CD8-positive, alpha-beta memory T cell (primary cell): ENCODE measurements at regions not wholly inside any gene's neighbourhood (a gene's known extent, or its start where the extent isn't known, plus 50 kb on each side); places are given as distances from the start of the nearest gene placed in this dataset.

Experiments
- CTCF ChIA-PET: fragments of 350-600 bp; sonication (Branson Sonifier 250); formaldehyde crosslinking; loops from one replicate; lab custom pipeline; 2021; ENCODE audit warnings: antibody characterized with exemption; lab: Charles Lee
- POLR2A ChIA-PET: fragments of 350-600 bp; sonication (Branson Sonifier 250); formaldehyde crosslinking; loops from one replicate; lab custom pipeline; 2021; ENCODE audit warnings: antibody characterized with exemption; lab: Charles Lee
- DNase-seq, 5 donors: peaks; one replicate each; pipeline versions ENCODE4 v3.0.0 to v3.0.0-alpha.2; 2020 to 2022; ENCODE audit warnings: mixed read lengths in 1 of 5
- H3K27ac ChIP-seq: one replicate; pipeline ENCODE4 v1.7.0; 2013; ENCODE audit warnings: low read depth, mild to moderate bottlenecking, low read length, moderate library complexity
- H3K27me3 ChIP-seq: 2 replicates; pipeline ENCODE4 v1.7.0; 2013; ENCODE audit warnings: low read length, mild to moderate bottlenecking; ENCODE audit not compliant: insufficient read depth, poor library complexity, severe bottlenecking
- H3K36me3 ChIP-seq: 2 replicates; pipeline ENCODE4 v1.7.0; 2013; ENCODE audit warnings: mild to moderate bottlenecking, low read length, moderate library complexity; ENCODE audit not compliant: insufficient read depth
- H3K4me1 ChIP-seq: 2 replicates; pipeline ENCODE4 v1.7.0; 2013; ENCODE audit warnings: mild to moderate bottlenecking, low read length, moderate library complexity; ENCODE audit not compliant: insufficient read depth
- H3K4me3 ChIP-seq: 2 replicates; pipeline ENCODE4 v1.7.0; 2013; ENCODE audit warnings: mild to moderate bottlenecking, low read length
- H3K9me3 ChIP-seq: 2 replicates; pipeline ENCODE4 v1.7.0; 2013; ENCODE audit warnings: mild to moderate bottlenecking, low read length
- H3K27ac Mint-ChIP-seq, 8 donors: one replicate each; pipeline ENCODE4 v1.8.0; 2020 to 2021; ENCODE audit warnings: mixed read lengths in 8 of 8, mild to moderate bottlenecking in 6 of 8, inconsistent platforms in 3 of 8, moderate library complexity in 3 of 8
- H3K27me3 Mint-ChIP-seq, 2 donors: one replicate each; pipeline ENCODE4 v1.8.0; 2020 to 2021; ENCODE audit warnings: mixed read lengths in 2 of 2, mild to moderate bottlenecking in 1 of 2, moderate library complexity in 1 of 2
- H3K36me3 Mint-ChIP-seq, 3 donors: one replicate each; pipeline ENCODE4 v1.8.0; 2020 to 2021; ENCODE audit warnings: mixed read lengths in 3 of 3, inconsistent platforms in 1 of 3, mild to moderate bottlenecking in 1 of 3
- H3K4me1 Mint-ChIP-seq, 3 donors: one replicate each; pipeline ENCODE4 v1.8.0; 2020 to 2021; ENCODE audit warnings: mixed read lengths in 3 of 3, inconsistent platforms in 1 of 3, mild to moderate bottlenecking in 1 of 3
- H3K4me3 Mint-ChIP-seq, 7 donors: one replicate each; pipeline ENCODE4 v1.8.0; 2020 to 2021; ENCODE audit warnings: mixed read lengths in 7 of 7, mild to moderate bottlenecking in 6 of 7, moderate library complexity in 4 of 7, inconsistent platforms in 2 of 7
- H3K9me3 Mint-ChIP-seq, 5 donors: one replicate each; pipeline ENCODE4 v1.8.0; 2020 to 2022; ENCODE audit warnings: mixed read lengths in 5 of 5, mild to moderate bottlenecking in 3 of 5, moderate library complexity in 2 of 5, inconsistent platforms in 1 of 5

DNA sequence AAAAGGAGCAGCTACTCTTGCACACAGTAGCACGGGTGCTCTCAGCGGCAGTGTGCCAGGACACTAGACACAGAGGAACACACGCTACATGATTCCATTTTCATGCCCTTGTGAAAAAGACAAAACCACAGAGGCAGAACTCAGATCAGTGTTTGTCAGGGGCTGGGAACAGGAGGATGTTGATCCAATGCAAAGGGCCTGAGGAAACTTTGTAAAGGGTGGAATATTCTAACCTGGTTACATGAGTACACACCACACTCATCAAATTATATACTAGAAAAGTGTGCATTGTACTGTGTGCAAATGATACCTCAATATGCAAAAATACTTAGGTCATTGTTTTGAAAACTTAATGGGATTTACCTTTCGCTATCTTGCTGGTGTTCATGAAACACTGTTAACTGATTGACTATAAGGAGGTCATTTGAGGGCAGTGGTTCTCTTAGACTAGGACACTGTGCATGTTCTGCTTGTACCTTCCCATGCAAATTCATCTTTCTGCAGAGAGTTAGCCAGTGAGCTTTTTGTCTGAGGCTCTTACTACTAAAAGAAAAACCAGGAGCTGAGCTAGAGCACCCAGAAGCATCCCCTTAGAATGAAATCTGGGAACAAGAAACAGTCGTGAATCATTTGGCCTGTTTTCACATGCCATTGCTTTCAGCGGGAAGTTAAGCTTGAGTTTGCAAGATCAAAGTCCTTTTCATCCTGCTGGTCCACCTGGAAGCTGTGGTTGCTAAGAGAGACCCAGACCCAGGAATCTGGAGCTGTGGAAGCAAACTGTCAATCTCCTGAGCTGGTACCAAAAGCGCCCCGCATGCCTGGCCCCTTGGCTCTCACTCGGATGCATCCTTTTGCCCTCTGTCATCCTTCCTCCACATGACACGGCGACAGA, 204.8 kb downstream of the TTLL2 start:
- H3K36me3 Mint-ChIP-seq, result no peaks in the 10 kb centered on the region
- H3K4me3 Mint-ChIP-seq, result no peak overlapping the region
- ChIA-PET POLR2A (no interaction called here), CTCF (no interaction called here)
- H3K4me1 Mint-ChIP-seq, result no peaks in the 10 kb centered on the region
- no peaks in the 10 kb centered on the region for H3K9me3 Mint-ChIP-seq
- peaks cover 1 to 14% of the 10 kb centered on the region in 2 donors for H3K27me3 Mint-ChIP-seq
- H3K4me1 ChIP-seq, result no peaks in the 10 kb centered on the region
- no peaks in the 10 kb centered on the region for H3K27me3 ChIP-seq
- H3K27ac ChIP-seq, result no peak overlapping the region
- DNase-seq, result no peak
- H3K27ac Mint-ChIP-seq, result no peak overlapping the region
- H3K4me3 ChIP-seq, result no peak overlapping the region
- H3K36me3 ChIP-seq, result no peaks in the 10 kb centered on the region
- H3K9me3 ChIP-seq, result no peaks in the 10 kb centered on the region

DNA sequence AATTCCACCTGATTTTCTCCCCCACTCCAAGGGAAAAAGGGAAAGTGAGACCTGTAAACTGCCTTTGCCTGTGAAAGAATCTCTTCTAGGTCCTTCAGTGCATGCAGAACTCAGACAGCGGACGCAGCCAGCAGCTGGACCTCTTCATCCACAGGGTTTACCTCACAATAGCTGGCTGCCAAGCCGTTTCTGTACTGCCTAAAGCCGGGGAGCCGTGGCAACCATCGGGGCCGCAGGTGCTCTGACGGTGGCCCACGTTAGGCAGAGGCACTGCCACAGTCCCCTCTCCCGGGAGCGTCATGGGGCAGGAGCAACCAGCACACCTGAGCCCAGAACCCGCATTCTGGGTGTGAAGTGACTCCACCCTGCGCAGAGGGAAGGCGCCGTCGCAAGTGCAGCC, 206.1 kb downstream of the TTLL2 start:
- no peaks in the 10 kb centered on the region for H3K36me3 ChIP-seq
- Mint-ChIP-seq H3K27me3 (peaks cover 0 to 14% of the 10 kb centered on the region in 2 donors), H3K27ac (no peak overlapping the region), H3K9me3 (no peaks in the 10 kb centered on the region), H3K4me3 (no peak overlapping the region), H3K4me1 (no peaks in the 10 kb centered on the region), H3K36me3 (no peaks in the 10 kb centered on the region)
- DNase-seq, result no peak
- H3K27me3 ChIP-seq, result no peaks in the 10 kb centered on the region
- no peak overlapping the region for H3K4me3 ChIP-seq
- no peaks in the 10 kb centered on the region for H3K4me1 ChIP-seq
- CTCF ChIA-PET, result no interaction called here
- no peaks in the 10 kb centered on the region for H3K9me3 ChIP-seq
- POLR2A ChIA-PET, result no interaction called here
- no peak overlapping the region for H3K27ac ChIP-seq

DNA sequence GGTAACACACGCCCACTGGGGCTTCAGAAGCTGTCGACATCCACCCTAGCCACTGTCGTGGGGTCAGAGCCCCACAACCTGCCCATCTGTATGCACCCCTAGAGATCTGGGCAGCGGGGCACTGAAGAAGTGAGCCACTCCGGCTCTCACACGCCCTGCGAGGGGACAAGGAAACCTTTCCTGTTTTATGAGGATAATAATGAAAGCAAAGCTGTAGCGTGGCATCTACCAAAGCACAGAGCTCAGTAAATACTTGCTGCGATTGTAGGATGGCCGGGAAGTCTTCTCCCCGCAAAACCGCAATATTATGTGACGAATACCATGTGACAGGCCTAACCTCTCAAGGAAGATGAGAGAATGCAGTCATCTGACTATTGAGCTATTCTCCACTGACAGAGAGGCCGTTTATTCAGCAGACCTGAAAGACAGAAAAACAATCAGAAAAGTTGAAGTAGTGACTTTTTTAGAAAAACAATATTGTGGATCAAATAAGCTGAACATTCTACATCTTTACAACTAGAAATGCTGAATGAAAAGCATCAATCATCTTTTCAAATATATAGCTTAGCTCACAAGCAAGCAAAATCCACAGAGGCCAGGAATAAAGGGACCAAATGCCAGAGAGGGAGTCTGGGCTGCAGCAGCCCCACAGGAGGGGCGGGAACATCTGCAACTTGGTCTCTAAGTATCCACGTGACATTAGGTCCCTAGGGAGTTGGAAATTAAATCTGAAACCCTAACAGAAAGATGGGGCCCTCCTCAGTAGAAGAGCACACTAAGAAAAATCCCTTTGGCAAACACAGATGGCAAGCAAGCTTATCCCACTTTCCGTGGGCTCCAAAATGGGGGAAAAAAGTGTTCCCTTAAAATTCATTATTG, 207.8 kb downstream of the TTLL2 start:
- Histone ChIP-seq H3K4me1 (no peaks in the 10 kb centered on the region), H3K27ac (no peak overlapping the region), H3K27me3 (no peaks in the 10 kb centered on the region), H3K9me3 (no peaks in the 10 kb centered on the region), H3K4me3 (no peak overlapping the region), H3K36me3 (no peaks in the 10 kb centered on the region)
- peak overlapping the region in 1 of 8 donors; percentile 60 for H3K27ac Mint-ChIP-seq
- H3K36me3 Mint-ChIP-seq, result no peaks in the 10 kb centered on the region
- H3K27me3 Mint-ChIP-seq, result peaks cover 3 to 14% of the 10 kb centered on the region in 2 donors
- ChIA-PET POLR2A (no interaction called here), CTCF (no interaction called here)
- peaks cover 0 to 2% (median 0%) of the 10 kb centered on the region in 5 donors for H3K9me3 Mint-ChIP-seq
- H3K4me3 Mint-ChIP-seq, result no peak overlapping the region
- no peaks in the 10 kb centered on the region for H3K4me1 Mint-ChIP-seq
- no peak for DNase-seq

DNA sequence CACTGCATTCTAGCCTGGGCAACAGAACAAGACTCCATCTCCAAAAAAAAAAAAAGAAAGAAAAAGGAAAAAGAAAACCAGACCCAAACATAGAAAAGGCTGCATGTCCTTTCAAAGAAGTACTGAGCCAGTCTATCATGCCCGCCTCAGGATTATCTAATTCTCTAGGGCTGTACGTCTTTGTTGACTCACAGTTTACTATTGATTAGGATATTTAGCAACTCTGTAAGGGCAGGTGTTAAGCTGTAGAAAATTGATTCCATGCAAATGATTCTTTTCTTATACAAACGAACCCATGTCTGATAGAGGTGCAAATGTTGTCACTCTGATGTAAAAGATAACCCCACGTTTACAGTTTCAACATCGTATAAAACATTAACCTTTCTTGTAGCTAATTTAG, 209.0 kb downstream of the TTLL2 start:
- no peak overlapping the region for H3K27ac Mint-ChIP-seq
- no peaks in the 10 kb centered on the region for H3K36me3 Mint-ChIP-seq
- H3K9me3 Mint-ChIP-seq, result peaks cover 0 to 2% (median 0%) of the 10 kb centered on the region in 5 donors
- DNase-seq, result no peak
- Histone ChIP-seq H3K27me3 (no peaks in the 10 kb centered on the region), H3K4me3 (no peak overlapping the region), H3K9me3 (no peaks in the 10 kb centered on the region), H3K36me3 (no peaks in the 10 kb centered on the region), H3K27ac (no peak overlapping the region), H3K4me1 (no peaks in the 10 kb centered on the region)
- no peak overlapping the region for H3K4me3 Mint-ChIP-seq
- no peaks in the 10 kb centered on the region for H3K4me1 Mint-ChIP-seq
- peaks cover 6 to 13% of the 10 kb centered on the region in 2 donors for H3K27me3 Mint-ChIP-seq
- ChIA-PET POLR2A (no interaction called here), CTCF (no interaction called here)

DNA sequence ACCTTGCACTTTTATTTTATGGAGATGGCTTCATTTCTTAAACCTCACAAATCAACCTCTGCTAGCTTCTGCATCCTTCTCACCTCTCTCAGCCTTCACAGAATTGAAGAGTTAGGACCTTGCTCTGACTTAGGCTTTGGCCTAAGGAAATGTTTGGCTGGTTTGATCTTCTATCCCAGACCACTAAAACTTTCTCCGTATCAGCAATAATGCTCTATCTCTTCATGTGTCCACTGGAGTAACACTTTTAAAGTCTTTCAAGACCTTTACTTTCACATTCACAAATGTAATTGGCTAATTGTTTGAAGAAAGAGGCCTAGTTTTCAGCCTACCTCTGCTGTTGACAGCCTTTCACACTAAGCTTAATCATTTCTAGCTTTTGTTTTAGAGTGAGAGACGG, 212.9 kb downstream of the TTLL2 start:
- no peaks in the 10 kb centered on the region for H3K4me1 Mint-ChIP-seq
- Histone ChIP-seq H3K27me3 (no peaks in the 10 kb centered on the region), H3K4me3 (no peak overlapping the region), H3K36me3 (no peaks in the 10 kb centered on the region), H3K27ac (no peak overlapping the region), H3K4me1 (no peaks in the 10 kb centered on the region), H3K9me3 (no peaks in the 10 kb centered on the region)
- POLR2A ChIA-PET, result no interaction called here
- H3K9me3 Mint-ChIP-seq, result peaks cover 0 to 2% (median 0%) of the 10 kb centered on the region in 5 donors
- H3K4me3 Mint-ChIP-seq, result no peak overlapping the region
- H3K27ac Mint-ChIP-seq, result no peak overlapping the region
- H3K27me3 Mint-ChIP-seq, result peaks cover 5 to 6% of the 10 kb centered on the region in 2 donors
- DNase-seq, result no peak
- no peaks in the 10 kb centered on the region for H3K36me3 Mint-ChIP-seq
- CTCF ChIA-PET, result no interaction called here

DNA sequence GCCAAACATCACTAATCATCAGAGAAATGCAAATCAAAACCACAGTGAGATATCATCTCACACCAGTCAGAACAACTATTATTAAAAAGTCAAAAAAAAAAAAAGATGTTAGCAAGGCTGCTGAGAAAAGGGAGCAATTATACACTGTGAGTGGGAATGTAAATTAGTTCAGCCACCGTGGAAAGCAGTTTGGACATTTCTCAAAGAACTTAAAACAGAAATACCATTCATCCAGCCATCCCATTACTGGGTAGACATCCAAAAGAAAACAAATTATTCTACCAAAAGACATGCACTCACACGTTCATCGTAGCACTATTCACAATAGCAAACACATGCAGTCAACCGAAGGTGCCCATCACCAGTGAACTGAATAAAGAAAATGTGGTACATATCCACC, 213.9 kb downstream of the TTLL2 start:
- H3K9me3 ChIP-seq, result no peaks in the 10 kb centered on the region
- Mint-ChIP-seq H3K4me3 (no peak overlapping the region), H3K27ac (no peak overlapping the region), H3K9me3 (peaks cover 0 to 2% (median 0%) of the 10 kb centered on the region in 5 donors), H3K36me3 (no peaks in the 10 kb centered on the region), H3K27me3 (peaks cover 5 to 6% of the 10 kb centered on the region in 2 donors), H3K4me1 (no peaks in the 10 kb centered on the region)
- no peaks in the 10 kb centered on the region for H3K4me1 ChIP-seq
- H3K36me3 ChIP-seq, result no peaks in the 10 kb centered on the region
- CTCF ChIA-PET, result no interaction called here
- no peak for DNase-seq
- H3K27ac ChIP-seq, result no peak overlapping the region
- no peak overlapping the region for H3K4me3 ChIP-seq
- no peaks in the 10 kb centered on the region for H3K27me3 ChIP-seq
- POLR2A ChIA-PET, result no interaction called here

DNA sequence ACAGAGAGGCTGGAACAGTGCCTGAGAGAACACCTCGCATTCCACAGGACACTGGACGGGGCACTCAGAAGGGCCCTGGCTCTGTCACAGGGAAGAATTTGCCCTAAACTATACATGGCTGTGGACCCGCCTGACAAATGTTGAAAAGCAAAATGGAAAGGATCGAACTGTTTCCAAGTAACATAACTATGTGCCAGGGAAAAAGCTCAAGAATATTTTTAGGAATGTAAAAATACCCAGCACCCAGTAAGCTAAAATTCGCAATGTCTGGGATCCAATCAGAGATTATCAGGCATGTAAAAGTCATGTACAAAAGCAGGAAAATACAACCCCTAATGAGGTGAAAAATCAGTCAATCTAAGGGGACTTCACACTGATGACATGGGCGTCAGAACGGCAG, 215.9 kb downstream of the TTLL2 start:
- ChIA-PET POLR2A (no interaction called here), CTCF (no interaction called here)
- Histone ChIP-seq H3K27ac (no peak overlapping the region), H3K9me3 (no peaks in the 10 kb centered on the region), H3K27me3 (no peaks in the 10 kb centered on the region), H3K36me3 (no peaks in the 10 kb centered on the region), H3K4me3 (no peak overlapping the region), H3K4me1 (no peaks in the 10 kb centered on the region)
- no peak for DNase-seq
- Mint-ChIP-seq H3K4me3 (no peak overlapping the region), H3K36me3 (no peaks in the 10 kb centered on the region), H3K4me1 (no peaks in the 10 kb centered on the region), H3K9me3 (peaks cover 0 to 3% (median 0%) of the 10 kb centered on the region in 5 donors), H3K27ac (no peak overlapping the region), H3K27me3 (peaks cover 5 to 6% of the 10 kb centered on the region in 2 donors)

DNA sequence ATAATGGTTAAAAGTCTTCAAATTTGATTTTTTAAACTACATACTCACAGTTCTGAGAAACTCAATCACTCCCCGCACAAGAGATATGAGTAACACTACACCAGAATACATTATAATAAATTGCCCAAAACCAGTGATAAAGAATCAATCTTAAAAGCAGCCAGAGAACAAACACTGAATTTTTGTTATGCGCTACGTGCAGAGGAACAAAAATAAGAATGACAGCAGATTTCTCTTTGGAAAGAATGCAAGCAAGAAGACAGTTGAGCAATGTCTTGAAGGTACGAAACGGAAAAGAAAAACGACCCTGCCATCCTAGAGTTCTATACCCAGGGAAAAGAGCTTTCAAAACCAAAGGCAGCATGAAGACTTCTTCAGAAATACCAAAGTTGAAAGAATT, 216.7 kb downstream of the TTLL2 start:
- peaks cover 0 to 3% (median 0%) of the 10 kb centered on the region in 5 donors for H3K9me3 Mint-ChIP-seq
- Histone ChIP-seq H3K9me3 (no peaks in the 10 kb centered on the region), H3K36me3 (no peaks in the 10 kb centered on the region), H3K4me1 (no peaks in the 10 kb centered on the region), H3K4me3 (no peak overlapping the region), H3K27ac (no peak overlapping the region), H3K27me3 (no peaks in the 10 kb centered on the region)
- ChIA-PET CTCF (no interaction called here), POLR2A (no interaction called here)
- DNase-seq, result no peak
- H3K36me3 Mint-ChIP-seq, result no peaks in the 10 kb centered on the region
- no peak overlapping the region for H3K27ac Mint-ChIP-seq
- no peak overlapping the region for H3K4me3 Mint-ChIP-seq
- peaks cover 5 to 6% of the 10 kb centered on the region in 2 donors for H3K27me3 Mint-ChIP-seq
- no peaks in the 10 kb centered on the region for H3K4me1 Mint-ChIP-seq
